MM.1S (cell line): ENCODE measurements at regions not wholly inside any gene's neighbourhood (a gene's known extent, or its start where the extent isn't known, plus 50 kb on each side); places are given as distances from the start of the nearest gene placed in this dataset.

ENCODE experiments used
- DNase-seq: peaks from one replicate; pipeline ENCODE4 v3.0.0-alpha.2; 2015
- H2AFZ ChIP-seq: fragments of 300-600 bp; sonication (generic); 2 replicates; pipeline ENCODE4 v1.6.0; 2016; ENCODE audit warnings: antibody characterized with exemption, low read length
- H3F3A ChIP-seq: fragments of 300-600 bp; sonication (generic); 2 replicates; pipeline ENCODE4 v1.6.1; 2016; ENCODE audit warnings: mild to moderate bottlenecking, antibody characterized with exemption, low read length, moderate library complexity, mixed read lengths; ENCODE audit not compliant: insufficient read depth
- H3K27ac ChIP-seq: fragments of 300-600 bp; sonication (generic); 2 replicates; pipeline ENCODE4 v1.5.1; 2016; ENCODE audit warnings: mild to moderate bottlenecking, low read length
- H3K27me3 ChIP-seq: fragments of 300-600 bp; sonication (generic); replicated peaks from 2 replicates; pipeline ENCODE4 v1.6.0; 2016; ENCODE audit warnings: low read length; ENCODE audit not compliant: insufficient read depth
- H3K36me3 ChIP-seq: fragments of 300-600 bp; sonication (generic); replicated peaks from 2 replicates; pipeline ENCODE4 v1.6.1; 2016; ENCODE audit warnings: mild to moderate bottlenecking, low read length, mixed read lengths; ENCODE audit not compliant: insufficient read depth
- H3K4me1 ChIP-seq: fragments of 300-600 bp; sonication (generic); 2 replicates; pipeline ENCODE4 v1.6.1; 2016; ENCODE audit warnings: low read length, mixed read lengths
- H3K4me2 ChIP-seq: fragments of 300-600 bp; sonication (generic); 2 replicates; pipeline ENCODE4 v1.6.0; 2016; ENCODE audit warnings: low read depth, low read length
- H3K4me3 ChIP-seq: fragments of 300-600 bp; sonication (generic); 2 replicates; pipeline ENCODE4 v1.5.1; 2016; ENCODE audit warnings: low read length, mixed read lengths
- H3K79me2 ChIP-seq: fragments of 300-600 bp; sonication (generic); 2 replicates; pipeline ENCODE4 v1.6.1; 2016; ENCODE audit warnings: mixed run types, low read length, mixed read lengths
- H3K9ac ChIP-seq: fragments of 300-600 bp; sonication (generic); 2 replicates; pipeline ENCODE4 v1.6.1; 2016; ENCODE audit warnings: low read length, mixed read lengths
- H3K9me2 ChIP-seq: fragments of 300-600 bp; sonication (generic); replicated peaks from 2 replicates; pipeline ENCODE4 v1.6.1; 2016; ENCODE audit warnings: mild to moderate bottlenecking, low read length, mixed read lengths; ENCODE audit not compliant: insufficient read depth
- H3K9me3 ChIP-seq: fragments of 300-600 bp; sonication (generic); replicated peaks from 2 replicates; pipeline ENCODE4 v1.6.1; 2016; ENCODE audit warnings: mild to moderate bottlenecking, low read length, mixed read lengths; ENCODE audit not compliant: insufficient read depth
- H4K20me1 ChIP-seq: fragments of 300-600 bp; sonication (generic); 2 replicates; pipeline ENCODE4 v1.6.1; 2016; ENCODE audit warnings: mild to moderate bottlenecking, low read length, moderate library complexity, mixed read lengths; ENCODE audit not compliant: insufficient read depth
- EZH2 ChIP-seq: fragments of 300-600 bp; sonication (generic); optimal IDR thresholded peaks from 2 replicates; pipeline ENCODE3; 2017; ENCODE audit warnings: low read depth, mild to moderate bottlenecking, antibody characterized with exemption, low read length, mixed read lengths
- EZH2phosphoT487 ChIP-seq: fragments of 300-600 bp; sonication (generic); IDR thresholded peaks from 2 replicates; pipeline ENCODE4 v1.6.1; 2018; ENCODE audit warnings: antibody characterized with exemption, low read length
- TF ChIP-seq, protein P1 (sequence below): fragments of 300-600 bp; sonication (generic); IDR thresholded peaks from 2 replicates; pipeline ENCODE4 v1.5.1; 2016; ENCODE audit warnings: antibody characterized with exemption, low read length, mixed read lengths

DNA sequence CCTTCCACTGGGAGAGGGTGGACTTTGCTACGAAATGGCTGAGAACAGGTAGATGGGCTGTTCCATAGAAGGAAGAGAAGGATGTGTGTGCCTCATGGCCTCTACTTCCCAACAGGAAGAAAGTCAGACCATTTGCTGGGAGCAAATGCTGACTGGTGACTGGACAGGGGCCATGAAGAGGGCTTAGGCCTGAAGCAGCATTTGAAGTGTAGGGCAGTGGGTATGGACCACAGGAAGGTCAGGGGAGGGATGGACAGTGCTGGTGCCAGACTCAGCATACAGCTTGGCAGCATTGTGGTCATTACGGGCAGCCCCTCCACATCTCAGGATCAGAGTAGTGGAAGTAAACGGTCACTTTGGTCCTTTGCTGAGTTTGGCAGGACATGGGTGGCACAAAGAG, 275.7 kb downstream of the MATN1 start:
- Histone ChIP-seq H3K4me1 (no peaks in the 10 kb centered on the region), H3K79me2 (no peaks in the 10 kb centered on the region), H3K36me3 (no peaks in the 10 kb centered on the region), H3K27ac (no peak overlapping the region), H3K4me2 (no peak overlapping the region), H4K20me1 (no peaks in the 10 kb centered on the region), H2AFZ (no peak overlapping the region), H3K9ac (no peak overlapping the region), H3K27me3 (peaks cover 50% of the 10 kb centered on the region), H3K9me3 (no peaks in the 10 kb centered on the region), H3K9me2 (no peaks in the 10 kb centered on the region), H3K4me3 (no peak overlapping the region), H3F3A (no peaks in the 10 kb centered on the region)
- no peak for TF ChIP-seq EZH2
- TF ChIP-seq, protein P1, sequence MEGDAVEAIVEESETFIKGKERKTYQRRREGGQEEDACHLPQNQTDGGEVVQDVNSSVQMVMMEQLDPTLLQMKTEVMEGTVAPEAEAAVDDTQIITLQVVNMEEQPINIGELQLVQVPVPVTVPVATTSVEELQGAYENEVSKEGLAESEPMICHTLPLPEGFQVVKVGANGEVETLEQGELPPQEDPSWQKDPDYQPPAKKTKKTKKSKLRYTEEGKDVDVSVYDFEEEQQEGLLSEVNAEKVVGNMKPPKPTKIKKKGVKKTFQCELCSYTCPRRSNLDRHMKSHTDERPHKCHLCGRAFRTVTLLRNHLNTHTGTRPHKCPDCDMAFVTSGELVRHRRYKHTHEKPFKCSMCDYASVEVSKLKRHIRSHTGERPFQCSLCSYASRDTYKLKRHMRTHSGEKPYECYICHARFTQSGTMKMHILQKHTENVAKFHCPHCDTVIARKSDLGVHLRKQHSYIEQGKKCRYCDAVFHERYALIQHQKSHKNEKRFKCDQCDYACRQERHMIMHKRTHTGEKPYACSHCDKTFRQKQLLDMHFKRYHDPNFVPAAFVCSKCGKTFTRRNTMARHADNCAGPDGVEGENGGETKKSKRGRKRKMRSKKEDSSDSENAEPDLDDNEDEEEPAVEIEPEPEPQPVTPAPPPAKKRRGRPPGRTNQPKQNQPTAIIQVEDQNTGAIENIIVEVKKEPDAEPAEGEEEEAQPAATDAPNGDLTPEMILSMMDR, result no peak
- TF ChIP-seq EZH2phosphoT487, result no peak
- DNase-seq, result no peak

DNA sequence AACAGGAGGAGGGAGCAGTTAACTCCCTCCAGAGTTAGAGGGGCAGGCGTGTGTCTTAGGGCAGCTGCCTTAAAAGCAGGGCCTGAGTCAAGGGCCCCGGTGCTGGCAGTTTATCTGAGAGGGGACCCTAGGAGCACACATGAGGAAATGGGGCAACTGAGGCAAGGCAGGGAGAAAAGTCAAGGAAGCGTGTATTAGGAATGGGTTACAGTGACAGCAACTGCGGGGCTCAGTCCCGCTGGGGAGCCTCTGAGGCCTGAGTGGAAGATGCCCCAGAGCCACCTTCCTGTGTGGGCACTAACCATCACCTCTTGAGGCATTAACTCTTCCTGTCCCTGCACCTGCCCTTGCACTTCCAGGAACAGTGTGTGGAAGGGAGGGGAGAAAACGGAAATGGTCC, 276.3 kb downstream of the MATN1 start:
- H4K20me1 ChIP-seq, result no peaks in the 10 kb centered on the region
- no peaks in the 10 kb centered on the region for H3K79me2 ChIP-seq

GRCh38 chr1:30446508-30446907, 276.9 kb downstream of the MATN1 start:
- no peak for DNase-seq
- no peak overlapping the region for H3K4me2 ChIP-seq
- no peaks in the 10 kb centered on the region for H3K9me2 ChIP-seq
- H3K9ac ChIP-seq, result no peak overlapping the region
- no peak overlapping the region for H3K27ac ChIP-seq
- H4K20me1 ChIP-seq, result no peaks in the 10 kb centered on the region
- H3K4me1 ChIP-seq, result no peaks in the 10 kb centered on the region
- no peaks in the 10 kb centered on the region for H3K79me2 ChIP-seq
- no peaks in the 10 kb centered on the region for H3K36me3 ChIP-seq
- no peaks in the 10 kb centered on the region for H3K9me3 ChIP-seq
- TF ChIP-seq, protein P1, result no peak
- TF ChIP-seq EZH2 (no peak), EZH2phosphoT487 (no peak)
- H2AFZ ChIP-seq, result no peak overlapping the region
- H3K4me3 ChIP-seq, result no peak overlapping the region
- H3K27me3 ChIP-seq, result peaks cover 40% of the 10 kb centered on the region
- H3F3A ChIP-seq, result no peaks in the 10 kb centered on the region

More for the DNA sequence above, 276.3 kb downstream of the MATN1 start:
- no peak overlapping the region for H3K9ac ChIP-seq
- no peaks in the 10 kb centered on the region for H3K36me3 ChIP-seq
- no peaks in the 10 kb centered on the region for H3K4me1 ChIP-seq
- TF ChIP-seq, protein P1, result no peak
- TF ChIP-seq EZH2phosphoT487 (no peak), EZH2 (no peak)
- H3K4me3 ChIP-seq, result no peak overlapping the region
- H3F3A ChIP-seq, result no peaks in the 10 kb centered on the region
- H3K9me3 ChIP-seq, result no peaks in the 10 kb centered on the region
- no peak overlapping the region for H3K27ac ChIP-seq
- H3K27me3 ChIP-seq, result peaks cover 45% of the 10 kb centered on the region
- no peak overlapping the region for H3K4me2 ChIP-seq
- H3K9me2 ChIP-seq, result no peaks in the 10 kb centered on the region
- no peak overlapping the region for H2AFZ ChIP-seq
- DNase-seq, result no peak
